ENCODE measurements at regions not wholly inside any gene's neighbourhood (a gene's known extent, or its start where the extent isn't known, plus 50 kb on each side); places are given as distances from the start of the nearest gene placed in this dataset.

GRCh38 chr2:121002597-121002996 lies 266.9 kb downstream of the GLI2 start:
- Histone ChIP-seq H3K4me3 (no peak overlapping the region), H3K4me1 (peaks cover 4 to 10% (median 7%) of the 10 kb centered on the region in 4 donors), H3K36me3 (no peaks in the 10 kb centered on the region), H3K27ac (no peak overlapping the region), H3K9me3 (no peaks in the 10 kb centered on the region), H3K27me3 (no peaks in the 10 kb centered on the region)
- no peak for DNase-seq
- intact Hi-C loops (cut with DNase I; ENCODE audit: low total_unique reads): no loop called here
- TF ChIP-seq POLR2A (IDR thresholded peaks at IDR 0.05) (no peak), EP300 (IDR thresholded peaks at IDR 0.05) (no peak), POLR2AphosphoS5 (IDR thresholded peaks at IDR 0.05) (no peak), CTCF (IDR thresholded peaks at IDR 0.05) (no peak)
- WGBS, 5 donors: 0% methylated on average over 1 of the region's 1 CpG; no CpG with 5 or more reads in 1 of the 5 donors

GRCh38 chr2:121003391-121003790 lies 267.7 kb downstream of the GLI2 start:
- intact Hi-C loops (cut with DNase I; ENCODE audit: low total_unique reads): no loop called here

GRCh38 chr2:121004359-121004758 lies 268.7 kb downstream of the GLI2 start:
- 70 to 88% (median 77%) methylated on average over 5 of the region's 5 CpGs for WGBS, 5 donors
- H3K27ac ChIP-seq: no peak overlapping the region
- TF ChIP-seq POLR2AphosphoS5 (IDR thresholded peaks at IDR 0.05): no peak
- TF ChIP-seq POLR2A (IDR thresholded peaks at IDR 0.05): no peak
- no peak for TF ChIP-seq CTCF (IDR thresholded peaks at IDR 0.05)
- TF ChIP-seq EP300 (IDR thresholded peaks at IDR 0.05): no peak
- no peaks in the 10 kb centered on the region for H3K9me3 ChIP-seq
- H3K4me3 ChIP-seq: no peak overlapping the region
- DNase-seq: no peak
- H3K36me3 ChIP-seq: no peaks in the 10 kb centered on the region
- H3K4me1 ChIP-seq: peaks cover 4 to 10% (median 7%) of the 10 kb centered on the region in 4 donors
- intact Hi-C loops (cut with DNase I; ENCODE audit: low total_unique reads): no loop called here
- no peaks in the 10 kb centered on the region for H3K27me3 ChIP-seq

More at GRCh38 chr2:121003391-121003790, 267.7 kb downstream of the GLI2 start:
- H3K9me3 ChIP-seq: no peaks in the 10 kb centered on the region
- peaks cover 4 to 10% (median 7%) of the 10 kb centered on the region in 4 donors for H3K4me1 ChIP-seq
- TF ChIP-seq POLR2A (IDR thresholded peaks at IDR 0.05) (no peak), POLR2AphosphoS5 (IDR thresholded peaks at IDR 0.05) (no peak), EP300 (IDR thresholded peaks at IDR 0.05) (no peak), CTCF (IDR thresholded peaks at IDR 0.05) (no peak)
- H3K27ac ChIP-seq: no peak overlapping the region
- 39 to 65% (median 51%) methylated on average over 5 of the region's 5 CpGs for WGBS, 5 donors
- no peaks in the 10 kb centered on the region for H3K27me3 ChIP-seq
- DNase-seq: peak in 1 of 2 donors; percentile 55
- no peaks in the 10 kb centered on the region for H3K36me3 ChIP-seq
- no peak overlapping the region for H3K4me3 ChIP-seq

- Histone ChIP-seq H3K4me3 (no peak overlapping the region), H3K27me3 (no peaks in the 10 kb centered on the region), H3K4me1 (peaks cover 4 to 10% (median 7%) of the 10 kb centered on the region in 4 donors), H3K36me3 (no peaks in the 10 kb centered on the region), H3K27ac (no peak overlapping the region), H3K9me3 (no peaks in the 10 kb centered on the region)
- intact Hi-C loops (cut with DNase I; ENCODE audit: low total_unique reads): no loop called here
- TF ChIP-seq POLR2AphosphoS5 (IDR thresholded peaks at IDR 0.05) (no peak), CTCF (IDR thresholded peaks at IDR 0.05) (no peak), POLR2A (IDR thresholded peaks at IDR 0.05) (no peak), EP300 (IDR thresholded peaks at IDR 0.05) (no peak)
- WGBS, 5 donors: 70 to 81% (median 78%) methylated on average over 6 of the region's 6 CpGs
- peak in 1 of 2 donors; percentile 51 for DNase-seq
Observed at GRCh38 chr2:121004950-121005349, 269.3 kb downstream of the GLI2 start.

Data from stomach (tissue), 8 donors.